HUES64 (cell line): ENCODE measurements at regions not wholly inside any gene's neighbourhood (a gene's known extent, or its start where the extent isn't known, plus 50 kb on each side); places are given as distances from the start of the nearest gene placed in this dataset.
"Not testable (repeated sequence)": the region's sequence is repeated elsewhere in the genome, so short reads cannot be mapped to it uniquely, and the experiment has no call there.

Experiments used
- H3K27ac ChIP-seq: 2 replicates; pipeline ENCODE4 v1.7.0; 2013; ENCODE audit warnings: low read depth, low read length, inconsistent platforms
- H3K27me3 ChIP-seq: 2 replicates; pipeline ENCODE4 v1.6.1; 2013; ENCODE audit warnings: mild to moderate bottlenecking, low read length; ENCODE audit not compliant: insufficient read depth
- H3K36me3 ChIP-seq: 2 replicates; pipeline ENCODE4 v1.6.1; 2013; ENCODE audit warnings: mild to moderate bottlenecking, low read length; ENCODE audit not compliant: insufficient read depth
- H3K4me1 ChIP-seq: 2 replicates; pipeline ENCODE4 v1.6.1; 2013; ENCODE audit warnings: mild to moderate bottlenecking, low read length, moderate library complexity; ENCODE audit not compliant: insufficient read depth
- H3K4me3 ChIP-seq: 2 replicates; pipeline ENCODE4 v1.5.1; 2013; ENCODE audit warnings: mild to moderate bottlenecking, low read length, moderate library complexity
- H3K9ac ChIP-seq: 2 replicates; pipeline ENCODE4 v1.6.1; 2013; ENCODE audit warnings: mild to moderate bottlenecking, low read depth, low read length
- H3K9me3 ChIP-seq: 2 replicates; pipeline ENCODE4 v1.6.1; 2013; ENCODE audit warnings: low read depth, low read length; ENCODE audit not compliant: insufficient read depth
- WGBS: fragments of 150-250, 120-280 bp; methylation state at CpG from one replicate; pipeline ENCODE4 v1.1.7; 2013; ENCODE audit warnings: missing lambda C conversion rate; 5-methylcytosine and 5-hydroxymethylcytosine counted together

DNA sequence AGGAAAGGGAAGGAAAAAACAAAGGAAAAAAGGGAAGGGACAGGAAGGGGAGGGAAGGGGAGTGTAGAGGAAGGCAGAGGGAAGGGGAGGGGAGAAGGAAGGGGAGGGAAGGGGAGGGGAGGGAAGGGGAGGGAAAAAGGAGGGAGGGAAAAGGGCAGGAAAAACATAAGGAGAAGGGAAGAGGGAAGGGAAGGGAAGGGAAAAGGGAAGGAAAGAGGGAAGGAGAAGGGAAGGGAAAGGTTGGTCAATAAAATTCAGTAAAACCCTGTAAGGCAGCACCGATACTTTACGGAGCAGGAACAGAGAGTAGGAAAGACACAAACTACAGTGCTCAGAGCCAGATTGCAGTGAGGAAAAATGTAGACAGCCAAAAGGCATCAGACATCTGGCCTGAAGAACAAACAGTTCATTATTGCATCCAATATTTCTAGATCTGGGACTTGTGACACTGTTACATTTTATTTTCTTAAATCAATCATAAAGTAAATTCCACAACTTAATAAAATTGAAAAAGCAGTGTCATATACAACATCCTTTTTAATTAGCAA is 322.0 kb downstream of the CRPPA start:
- Histone ChIP-seq H3K27me3 (no peaks in the 10 kb centered on the region), H3K27ac (no peak overlapping the region), H3K9ac (no peak overlapping the region), H3K4me3 (no peak overlapping the region), H3K4me1 (peaks cover 3% of the 10 kb centered on the region; the same call in 1 of the 2 replicates), H3K9me3 (no peaks in the 10 kb centered on the region), H3K36me3 (no peaks in the 10 kb centered on the region)
- 97% methylated on average over 2 of the region's 2 CpGs for WGBS

GRCh38 chr7:16098585-16099179 is 322.7 kb downstream of the CRPPA start:
- Histone ChIP-seq H3K27me3 (no peaks in the 10 kb centered on the region), H3K9ac (no peak overlapping the region), H3K36me3 (no peaks in the 10 kb centered on the region), H3K27ac (no peak overlapping the region), H3K4me3 (no peak overlapping the region), H3K4me1 (peaks cover 3% of the 10 kb centered on the region; the same call in 1 of the 2 replicates), H3K9me3 (no peaks in the 10 kb centered on the region)
- 66% methylated on average over 5 of the region's 5 CpGs for WGBS

GRCh38 chr7:16098058-16098457 is 323.3 kb downstream of the CRPPA start:
- Histone ChIP-seq H3K9me3 (no peaks in the 10 kb centered on the region), H3K4me1 (peaks cover 3% of the 10 kb centered on the region; the same call in 1 of the 2 replicates), H3K4me3 (no peak overlapping the region), H3K36me3 (no peaks in the 10 kb centered on the region), H3K9ac (no peak overlapping the region), H3K27me3 (no peaks in the 10 kb centered on the region), H3K27ac (no peak overlapping the region)

DNA sequence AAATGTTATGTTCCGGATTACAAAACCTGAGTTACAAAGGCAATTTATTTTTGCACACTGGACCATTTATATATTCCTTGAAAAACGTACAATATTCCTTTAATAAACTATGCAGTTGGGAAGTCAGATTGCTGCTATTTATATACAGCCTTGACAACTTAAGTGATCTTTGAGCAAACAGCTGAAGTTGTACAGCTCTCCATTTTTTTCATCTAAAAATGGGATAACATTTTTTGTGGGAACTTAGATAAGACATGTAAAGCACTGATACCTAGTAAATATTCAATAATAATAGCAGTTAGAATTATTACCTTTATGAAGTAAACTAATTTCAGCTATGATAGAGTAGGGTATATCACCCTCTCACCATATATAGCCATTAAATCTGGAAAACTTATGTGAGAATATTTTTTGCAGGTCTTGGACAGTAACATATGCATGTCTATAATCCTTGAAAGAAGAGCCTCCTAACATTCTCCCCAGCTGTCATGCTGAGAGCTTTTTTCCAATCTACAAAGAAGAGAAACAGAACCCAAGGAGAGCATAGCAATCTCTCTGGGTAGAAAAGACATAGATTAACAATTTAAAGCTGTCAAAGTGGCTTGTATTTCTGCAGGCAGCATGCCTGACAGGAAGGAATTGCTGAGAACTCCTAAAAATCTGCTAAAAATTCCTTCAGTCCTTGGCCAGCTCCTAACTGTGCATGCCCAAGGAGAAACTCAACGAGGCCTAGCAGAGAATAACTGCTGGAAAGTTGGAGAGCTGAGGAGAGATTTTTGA is 326.0 kb downstream of the CRPPA start:
- H3K4me3 ChIP-seq: no peak overlapping the region
- H3K9ac ChIP-seq: no peak overlapping the region
- 0 out of 2 replicates have a peak overlapping the region, but pooled peaks have one; percentile 15 for H3K27ac ChIP-seq
- no peaks in the 10 kb centered on the region for H3K27me3 ChIP-seq
- H3K36me3 ChIP-seq: no peaks in the 10 kb centered on the region
- WGBS: 61% methylated on average over 2 of the region's 3 CpGs
- peaks cover 3% of the 10 kb centered on the region; the same call in 1 of the 2 replicates for H3K4me1 ChIP-seq
- H3K9me3 ChIP-seq: no peaks in the 10 kb centered on the region

DNA sequence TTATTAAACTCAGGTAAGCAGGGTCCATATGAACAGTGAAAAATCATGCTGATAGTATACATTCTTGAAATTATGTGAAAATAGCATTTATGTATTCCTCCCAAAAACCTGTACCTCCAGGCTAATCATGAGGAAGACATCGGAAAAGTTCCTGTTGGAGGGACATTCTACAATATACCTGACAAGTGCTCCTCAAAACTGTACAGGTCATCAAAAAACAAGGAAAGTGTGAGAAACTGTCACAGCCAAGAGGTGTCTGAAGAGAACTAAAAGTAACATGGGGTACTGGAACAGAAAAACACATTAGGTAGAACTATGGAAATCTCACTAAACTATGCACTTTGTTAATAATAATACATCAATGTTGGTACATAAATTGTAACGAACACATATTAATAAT is 326.7 kb downstream of the CRPPA start:
- Histone ChIP-seq H3K27me3 (no peaks in the 10 kb centered on the region), H3K4me1 (peaks cover 3% of the 10 kb centered on the region; the same call in 1 of the 2 replicates), H3K4me3 (no peak overlapping the region), H3K36me3 (no peaks in the 10 kb centered on the region), H3K9ac (no peak overlapping the region), H3K27ac (no peak overlapping the region), H3K9me3 (no peaks in the 10 kb centered on the region)
- 100% methylated on average over 1 of the region's 2 CpGs for WGBS

GRCh38 chr7:16092711-16093110 is 328.6 kb downstream of the CRPPA start:
- no peaks in the 10 kb centered on the region for H3K27me3 ChIP-seq
- H3K9ac ChIP-seq: no peak overlapping the region
- 93% methylated on average over 1 of the region's 2 CpGs for WGBS
- H3K4me3 ChIP-seq: no peak overlapping the region
- peaks cover 3% of the 10 kb centered on the region; the same call in 1 of the 2 replicates for H3K4me1 ChIP-seq
- H3K36me3 ChIP-seq: no peaks in the 10 kb centered on the region
- no peaks in the 10 kb centered on the region for H3K9me3 ChIP-seq
- H3K27ac ChIP-seq: no peak overlapping the region

GRCh38 chr7:16091701-16092310 is 329.5 kb downstream of the CRPPA start:
- H3K27ac ChIP-seq: no peak overlapping the region
- H3K9ac ChIP-seq: no peak overlapping the region
- WGBS: 87% methylated on average over 5 of the region's 5 CpGs

DNA sequence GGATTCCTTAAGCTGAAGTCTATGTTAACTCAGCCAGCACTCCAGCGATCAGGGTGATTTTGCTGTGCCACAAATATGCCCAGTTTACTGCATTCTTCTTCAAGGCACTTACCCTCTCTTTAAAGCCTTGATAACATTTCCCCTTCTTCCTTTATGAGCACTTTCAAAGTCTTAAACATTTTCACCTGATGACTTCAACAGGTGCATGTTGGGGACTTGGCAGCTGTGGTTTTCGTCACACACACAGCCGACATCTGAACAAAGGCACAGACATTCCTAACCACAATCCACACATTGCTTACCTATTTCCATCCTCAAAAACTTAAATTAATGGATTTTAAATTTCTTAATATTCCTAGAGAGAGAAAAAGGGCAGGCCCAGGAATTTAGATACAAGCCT is 331.5 kb downstream of the CRPPA start:
- H3K4me3 ChIP-seq: no peak overlapping the region
- no peaks in the 10 kb centered on the region for H3K4me1 ChIP-seq
- no peaks in the 10 kb centered on the region for H3K36me3 ChIP-seq
- 96% methylated on average over 3 of the region's 3 CpGs for WGBS
- H3K9ac ChIP-seq: no peak overlapping the region
- no peaks in the 10 kb centered on the region for H3K27me3 ChIP-seq
- H3K9me3 ChIP-seq: no peaks in the 10 kb centered on the region
- H3K27ac ChIP-seq: no peak overlapping the region

More at GRCh38 chr7:16091701-16092310, 329.5 kb downstream of the CRPPA start:
- Histone ChIP-seq H3K4me1 (peaks cover 3% of the 10 kb centered on the region; the same call in 1 of the 2 replicates), H3K27me3 (no peaks in the 10 kb centered on the region), H3K9me3 (no peaks in the 10 kb centered on the region), H3K4me3 (no peak overlapping the region), H3K36me3 (no peaks in the 10 kb centered on the region)

GRCh38 chr7:16089191-16089590 is 332.1 kb downstream of the CRPPA start:
- H3K9ac ChIP-seq: no peak overlapping the region
- H3K27me3 ChIP-seq: no peaks in the 10 kb centered on the region
- no peak overlapping the region for H3K4me3 ChIP-seq
- no peaks in the 10 kb centered on the region for H3K36me3 ChIP-seq
- WGBS: 95% methylated on average over 8 of the region's 19 CpGs
- no peaks in the 10 kb centered on the region for H3K4me1 ChIP-seq
- no peak overlapping the region for H3K27ac ChIP-seq
- H3K9me3 ChIP-seq: no peaks in the 10 kb centered on the region

GRCh38 chr7:16086743-16087142 is 334.6 kb downstream of the CRPPA start:
- Histone ChIP-seq H3K27ac (no peak overlapping the region), H3K27me3 (no peaks in the 10 kb centered on the region), H3K9me3 (no peaks in the 10 kb centered on the region), H3K9ac (no peak overlapping the region), H3K36me3 (no peaks in the 10 kb centered on the region), H3K4me3 (no peak overlapping the region), H3K4me1 (no peaks in the 10 kb centered on the region)
- 75% methylated on average over 1 of the region's 1 CpG for WGBS

GRCh38 chr7:16085780-16086179 is 335.6 kb downstream of the CRPPA start:
- WGBS: 92% methylated on average over 5 of the region's 6 CpGs
- not testable (repeated sequence) for H3K4me1 ChIP-seq

More at GRCh38 chr7:16085780-16086179, 335.6 kb downstream of the CRPPA start:
- H3K27me3 ChIP-seq, H3K9ac ChIP-seq, H3K27ac ChIP-seq, H3K4me3 ChIP-seq, H3K36me3 ChIP-seq, H3K9me3 ChIP-seq: not testable (repeated sequence)
